HG03342 (cell line): ENCODE measurements at regions not wholly inside any gene's neighbourhood (a gene's known extent, or its start where the extent isn't known, plus 50 kb on each side); places are given as distances from the start of the nearest gene placed in this dataset.

Source experiments
- ATAC-seq: cut with Tn5 transposase; IDR thresholded peaks from one replicate; pipeline ENCODE4 v1.9.1; 2021; ENCODE audit warnings: mild to moderate bottlenecking, moderate library complexity; ENCODE audit not compliant: unreplicated experiment

GRCh38 chr9:115169003-115169402 is 51.0 kb upstream of the TNC start:
- no peak for ATAC-seq

DNA sequence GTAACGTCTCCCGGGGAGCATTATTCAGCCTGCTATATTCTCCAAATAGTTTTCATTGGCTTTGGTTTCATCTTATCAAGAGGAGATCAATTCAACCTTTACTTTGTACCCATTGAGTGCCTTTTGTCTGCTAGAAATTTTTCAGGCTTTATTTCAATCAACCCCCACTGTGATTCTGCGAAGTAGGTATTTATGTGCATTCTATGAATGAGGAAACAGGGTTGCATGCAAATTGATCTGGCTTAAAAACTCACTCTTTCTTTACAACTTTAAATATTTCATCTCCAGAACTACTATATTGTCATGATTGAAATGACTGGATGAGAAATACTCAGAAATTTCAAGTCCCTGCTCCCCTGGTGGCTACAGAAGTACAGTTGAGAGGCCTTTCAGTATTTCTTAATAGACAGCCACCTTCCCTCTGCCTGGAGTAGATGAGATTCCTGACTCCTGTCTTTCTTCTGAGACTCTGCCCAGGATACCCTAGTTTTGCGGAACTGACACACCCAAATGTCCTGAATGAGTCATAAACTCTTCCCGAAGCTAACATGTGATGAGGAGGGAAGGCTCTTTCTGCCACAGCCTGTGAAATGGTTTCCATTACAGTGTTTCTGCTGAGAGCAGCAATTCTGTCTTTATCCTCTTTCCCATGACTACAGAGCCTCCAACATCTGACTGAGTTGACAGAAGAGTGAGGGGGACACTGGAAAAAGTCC is 52.6 kb upstream of the TNC start:
- no peak for ATAC-seq

GRCh38 chr9:115171921-115172388 is 54.0 kb upstream of the TNC start:
- no peak for ATAC-seq

GRCh38 chr9:115182264-115182663 is 64.3 kb upstream of the TNC start:
- no peak for ATAC-seq

DNA sequence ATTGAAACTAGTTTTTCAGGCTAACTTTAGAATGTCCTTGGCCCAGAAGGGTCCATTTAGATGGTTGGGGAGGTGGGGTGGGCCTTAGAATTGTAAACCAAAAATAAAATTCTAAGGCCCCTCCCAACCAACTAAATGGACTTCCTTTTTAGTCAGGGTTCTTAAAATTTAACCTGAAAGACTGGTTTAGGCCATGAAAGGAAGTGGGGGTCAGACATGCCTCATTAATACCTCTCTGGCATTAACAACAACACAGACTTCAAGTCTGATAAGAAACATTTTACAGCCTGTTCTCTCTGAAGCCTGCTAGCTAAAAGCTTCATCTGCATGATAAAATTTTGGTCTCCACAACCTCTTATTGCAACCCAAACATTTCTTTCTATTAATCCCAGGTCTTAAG is 65.5 kb upstream of the TNC start:
- ATAC-seq: no peak

DNA sequence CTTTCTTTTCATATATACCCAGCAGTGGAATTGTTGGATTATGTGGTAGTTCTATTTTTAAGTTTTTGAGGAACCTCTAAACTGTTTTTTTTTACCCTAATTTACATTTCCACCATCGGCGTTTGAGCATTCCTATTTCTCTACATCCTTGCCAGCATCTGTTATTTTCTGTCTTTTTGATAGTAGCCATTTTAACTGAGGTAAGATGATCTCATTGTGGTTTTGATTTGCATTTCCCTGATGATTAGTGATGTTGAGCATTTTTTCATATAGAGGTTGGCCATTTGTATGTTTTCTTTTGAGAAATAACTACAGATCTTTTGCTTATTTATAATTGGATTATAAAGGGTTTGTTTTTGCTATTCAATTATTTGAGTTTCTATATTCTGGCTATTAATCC is 71.7 kb upstream of the TNC start:
- ATAC-seq: no peak

GRCh38 chr9:115191667-115192066 is 73.7 kb upstream of the TNC start:
- ATAC-seq: no peak

DNA sequence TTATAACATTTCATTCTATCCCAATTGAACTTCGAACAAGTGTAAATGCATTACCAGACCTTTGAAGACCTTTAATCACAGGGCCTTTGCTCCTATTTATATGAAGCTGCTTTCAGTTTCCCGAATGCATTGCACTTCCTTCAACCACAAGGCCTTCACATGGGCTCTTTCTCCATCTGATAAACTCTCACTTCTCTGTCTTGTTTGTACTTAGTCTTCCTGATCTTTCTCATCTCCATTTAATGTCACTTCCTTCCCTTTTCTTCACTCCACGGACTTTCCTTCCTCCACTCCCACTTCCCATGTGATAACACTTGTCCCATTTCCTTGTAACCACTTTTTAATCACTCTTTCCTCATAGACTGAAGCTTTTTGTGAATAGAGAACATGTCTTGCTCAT is 74.3 kb upstream of the TNC start:
- no peak for ATAC-seq

GRCh38 chr9:115192835-115193525 is 75.0 kb upstream of the TNC start:
- peak; percentile 94 for ATAC-seq

DNA sequence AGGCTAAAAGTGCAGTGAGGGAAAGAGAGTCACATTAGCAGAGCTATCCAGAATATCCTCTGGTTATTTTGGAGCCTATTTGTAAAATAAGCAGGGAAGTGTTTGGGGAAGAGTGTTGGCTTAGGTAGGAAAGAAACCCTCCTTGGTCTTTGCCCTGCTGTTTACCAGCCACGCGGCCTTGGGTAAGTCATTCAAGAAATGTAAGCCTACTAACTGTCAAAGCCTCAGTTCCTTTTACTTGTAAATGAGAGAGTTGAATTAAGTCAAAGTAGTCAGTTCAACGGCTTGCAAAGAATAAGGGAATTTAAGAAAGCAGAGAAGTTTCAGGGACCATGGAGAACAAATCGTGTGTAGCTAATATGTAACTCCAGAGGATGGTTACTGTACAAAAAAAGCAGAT is 75.8 kb upstream of the TNC start:
- ATAC-seq: no peak

- ATAC-seq: no peak
These were observed 76.3 kb upstream of the TNC start for GRCh38 chr9:115194216-115194615.

DNA sequence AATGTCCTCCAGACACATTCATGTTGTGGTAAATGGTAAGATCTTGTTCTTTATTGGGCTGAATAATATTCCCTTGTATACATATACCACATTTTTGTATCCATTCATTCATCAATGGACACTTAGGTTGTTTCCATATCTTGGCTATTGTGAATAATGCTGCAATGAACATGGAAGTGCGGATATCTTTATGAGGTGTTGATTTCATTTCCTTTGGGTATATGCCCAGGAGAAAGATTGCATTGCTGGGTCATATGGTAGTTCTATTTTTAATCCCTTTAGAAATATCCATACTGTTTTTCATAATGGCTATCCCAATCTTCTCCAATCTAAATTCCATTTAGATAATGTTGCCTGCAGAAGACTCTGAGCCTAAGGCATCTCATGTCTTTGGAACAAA is 78.0 kb upstream of the TNC start:
- no peak for ATAC-seq

GRCh38 chr9:115196919-115197318 is 79.0 kb upstream of the TNC start:
- ATAC-seq: no peak

DNA sequence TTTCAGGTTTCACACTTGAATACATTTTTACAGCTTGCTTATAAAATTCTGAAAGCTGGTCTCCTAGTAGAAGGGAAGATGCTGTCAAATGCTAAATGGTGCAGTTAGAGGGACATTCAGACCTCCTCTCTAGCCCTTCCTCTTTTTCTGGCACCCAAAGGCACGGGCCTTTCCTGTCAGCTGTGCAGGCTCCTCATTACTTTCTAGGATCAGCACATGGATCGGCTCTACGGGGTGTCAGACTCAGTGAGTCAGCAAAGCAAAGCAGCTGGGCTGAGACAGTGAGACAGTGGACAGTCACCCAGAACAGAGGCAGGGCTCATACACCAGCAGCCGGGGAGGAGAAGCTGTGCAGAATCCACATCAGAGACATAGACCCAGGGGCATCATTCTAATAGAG is 80.0 kb upstream of the TNC start:
- ATAC-seq: no peak

GRCh38 chr9:115200711-115201505 is 83.0 kb upstream of the TNC start:
- no peak for ATAC-seq

GRCh38 chr9:115202181-115202580 is 84.2 kb upstream of the TNC start:
- ATAC-seq: no peak

- ATAC-seq: no peak
These were observed 85.2 kb upstream of the TNC start for GRCh38 chr9:115202960-115203751.

GRCh38 chr9:115204904-115205453 is 87.0 kb upstream of the TNC start:
- ATAC-seq: peak; percentile 45

GRCh38 chr9:115207003-115207836 is 89.3 kb upstream of the TNC start:
- peak; percentile 30 for ATAC-seq

GRCh38 chr9:115208501-115208900 is 90.5 kb upstream of the TNC start:
- ATAC-seq: no peak
